HG03565 (cell line): ENCODE measurements at regions not wholly inside any gene's neighbourhood (a gene's known extent, or its start where the extent isn't known, plus 50 kb on each side); places are given as distances from the start of the nearest gene placed in this dataset.
"Not testable (repeated sequence)": the region's sequence is repeated elsewhere in the genome, so short reads cannot be mapped to it uniquely, and the experiment has no call there.

ENCODE experiments used
- ATAC-seq: cut with Tn5 transposase; IDR thresholded peaks from one replicate; pipeline ENCODE4 v1.9.1; 2021; ENCODE audit warnings: mild to moderate bottlenecking, moderate library complexity; ENCODE audit not compliant: unreplicated experiment

GRCh38 chrX:35221391-35221790 lies 278.8 kb downstream of the FAM47B start:
- not testable (repeated sequence) for ATAC-seq

- ATAC-seq = no peak
Measured at GRCh38 chrX:35244088-35244741, 301.6 kb downstream of the FAM47B start.

GRCh38 chrX:35244796-35245508 lies 302.4 kb downstream of the FAM47B start:
- ATAC-seq = no peak

GRCh38 chrX:35251226-35251625 lies 308.6 kb downstream of the FAM47B start:
- ATAC-seq = no peak

GRCh38 chrX:35276115-35276514 lies 333.5 kb downstream of the FAM47B start:
- no peak for ATAC-seq

GRCh38 chrX:35285289-35285962 lies 342.8 kb downstream of the FAM47B start:
- no peak for ATAC-seq

GRCh38 chrX:35288657-35289056 lies 346.1 kb downstream of the FAM47B start:
- ATAC-seq = no peak

GRCh38 chrX:35289952-35290351 lies 347.4 kb downstream of the FAM47B start:
- ATAC-seq = no peak

GRCh38 chrX:35291013-35291412 lies 348.4 kb downstream of the FAM47B start:
- ATAC-seq = no peak

GRCh38 chrX:35292522-35292921 lies 349.9 kb downstream of the FAM47B start:
- ATAC-seq = no peak

GRCh38 chrX:35305037-35305436 lies 362.4 kb downstream of the FAM47B start:
- not testable (repeated sequence) for ATAC-seq

GRCh38 chrX:35339796-35340195 lies 397.2 kb downstream of the FAM47B start:
- ATAC-seq = no peak

- ATAC-seq = no peak
Measured at GRCh38 chrX:35340465-35340864, 397.9 kb downstream of the FAM47B start.

- ATAC-seq = no peak
Measured at GRCh38 chrX:35351212-35351611, 408.6 kb downstream of the FAM47B start.

GRCh38 chrX:35351795-35352483 lies 409.3 kb downstream of the FAM47B start:
- ATAC-seq = no peak

- no peak for ATAC-seq
Measured at GRCh38 chrX:35357656-35358055, 415.1 kb downstream of the FAM47B start.

GRCh38 chrX:35362866-35363265 lies 420.3 kb downstream of the FAM47B start:
- no peak for ATAC-seq

GRCh38 chrX:35374116-35374515 lies 424.0 kb upstream of the MAGEB16 start:
- no peak for ATAC-seq

- peak; percentile 87 for ATAC-seq
Measured at GRCh38 chrX:35380808-35381700, 417.1 kb upstream of the MAGEB16 start.

GRCh38 chrX:35381709-35382108 lies 416.4 kb upstream of the MAGEB16 start:
- not testable (repeated sequence) for ATAC-seq
